HepG2 (cell line): ENCODE measurements at regions not wholly inside any gene's neighbourhood (a gene's known extent, or its start where the extent isn't known, plus 50 kb on each side); places are given as distances from the start of the nearest gene placed in this dataset.

Source experiments
- CBX5 ChIP-seq: sonication (generic); formaldehyde crosslinking; IDR thresholded peaks from 2 replicates; pipeline ENCODE4 v1.4.0; 2020; ENCODE audit warnings: missing genetic modification reagents, borderline replicate concordance
- DR1 ChIP-seq: sonication (generic); formaldehyde crosslinking; IDR thresholded peaks from 2 replicates; pipeline ENCODE4 v1.8.0; 2021; ENCODE audit warnings: mild to moderate bottlenecking, missing genetic modification reagents, inconsistent platforms
- FOXA1 ChIP-seq, 2 experiments: fragments of 450-650 bp in 1 of 2; sonication (generic) in 1 of 2; formaldehyde crosslinking in 1 of 2; IDR thresholded peaks; 2 replicates each; pipeline versions ENCODE4 v1.4.0 to v1.6.1; 2016 to 2020; ENCODE audit warnings: missing genetic modification reagents in 1 of 2
- PCBP1 ChIP-seq: fragments of 200-400 bp; formaldehyde crosslinking; IDR thresholded peaks from 2 replicates; pipeline ENCODE4 v1.6.1; 2017; ENCODE audit warnings: mild to moderate bottlenecking, low read depth, low read length, borderline replicate concordance
- POLR2AphosphoS5 ChIP-seq: IDR thresholded peaks from 2 replicates; pipeline ENCODE4 v1.6.1; 2012; ENCODE audit warnings: low read depth, low read length
- PPARG ChIP-seq: conservative IDR thresholded peaks from 2 replicates; pipeline ENCODE4 v1.6.1; 2016; ENCODE audit warnings: missing biosample characterization, missing genetic modification reagents
- TARDBP ChIP-seq: sonication (generic); formaldehyde crosslinking; IDR thresholded peaks from 2 replicates; pipeline ENCODE4 v1.8.0; 2022; ENCODE audit warnings: mild to moderate bottlenecking, missing genetic modification reagents
- TCF12 ChIP-seq, 2 experiments: fragments of 450-650 bp in 1 of 2; sonication (generic) in 1 of 2; formaldehyde crosslinking in 1 of 2; IDR thresholded peaks; 2 replicates each; pipeline versions ENCODE4 v1.6.1 to v1.8.0; 2017 to 2022; ENCODE audit warnings: antibody characterized with exemption in 1 of 2, mild to moderate bottlenecking in 1 of 2, missing genetic modification reagents in 1 of 2, moderate library complexity in 1 of 2
- ZBTB26 ChIP-seq: IDR thresholded peaks from 2 replicates; pipeline ENCODE4 v1.6.1; 2016; ENCODE audit warnings: missing compliant biosample characterization, missing genetic modification reagents, borderline replicate concordance
- ZNF207 ChIP-seq: fragments of 450-650 bp; IDR thresholded peaks from 2 replicates; pipeline ENCODE4 v1.6.1; 2016; ENCODE audit warnings: antibody characterized with exemption, borderline replicate concordance
- ZNF333 ChIP-seq: sonication (generic); formaldehyde crosslinking; IDR thresholded peaks from 2 replicates; pipeline ENCODE4 v1.4.0; 2020; ENCODE audit warnings: mild to moderate bottlenecking, missing genetic modification reagents, borderline replicate concordance
- ZNF704 ChIP-seq: sonication (generic); formaldehyde crosslinking; IDR thresholded peaks from 2 replicates; pipeline ENCODE4 v1.8.1; 2023; ENCODE audit warnings: mild to moderate bottlenecking, inconsistent platforms, moderate library complexity, missing genetic modification reagents, borderline replicate concordance
- ZNF790 ChIP-seq: sonication (generic); formaldehyde crosslinking; IDR thresholded peaks from 2 replicates; pipeline ENCODE4 v1.8.0; 2022; ENCODE audit warnings: missing genetic modification reagents, mild to moderate bottlenecking, borderline replicate concordance
- TF ChIP-seq, protein P1 (sequence below): sonication (generic); formaldehyde crosslinking; IDR thresholded peaks from one replicate; pipeline ENCODE4 v1.5.1; 2020; ENCODE audit warnings: mild to moderate bottlenecking, missing genetic modification reagents; ENCODE audit errors: not compliant biosample characterization

DNA sequence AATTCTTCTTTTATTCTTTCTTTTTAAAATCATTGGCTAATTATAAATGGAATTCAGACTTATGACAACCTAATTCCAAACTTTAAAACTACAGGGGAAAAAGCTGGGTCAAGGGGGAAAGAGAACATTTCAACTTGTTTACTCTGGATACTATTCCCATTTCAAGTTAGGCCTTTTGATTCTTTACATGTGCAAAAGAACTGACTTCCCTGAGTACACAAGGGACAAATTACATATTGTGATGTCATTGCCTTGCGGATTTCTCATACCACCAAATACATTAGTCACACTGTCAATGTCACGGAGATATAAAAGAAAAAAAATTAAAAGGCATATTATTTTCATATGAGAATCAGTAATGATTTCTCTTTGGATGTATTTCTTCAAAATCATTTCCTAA is 96.5 kb upstream of the TBX18 start:
- no peak for TF ChIP-seq TARDBP
- TF ChIP-seq ZNF207, result no peak
- TF ChIP-seq CBX5, result no peak
- TF ChIP-seq POLR2AphosphoS5, result no peak
- TF ChIP-seq PPARG (CRISPR knock-in tag), result no peak
- no peak for TF ChIP-seq PCBP1
- TF ChIP-seq DR1 (CRISPR knock-in tag), result no peak
- TF ChIP-seq ZNF790, result no peak
- no peak for TF ChIP-seq ZNF333
- no peak for TF ChIP-seq TCF12 (IDR thresholded peaks at IDR 0.05)
- no peak for TF ChIP-seq TCF12 (CRISPR knock-in tag; IDR thresholded peaks at IDR 0.05)
- TF ChIP-seq ZBTB26 (CRISPR knock-in tag), result no peak
- TF ChIP-seq, protein P1, sequence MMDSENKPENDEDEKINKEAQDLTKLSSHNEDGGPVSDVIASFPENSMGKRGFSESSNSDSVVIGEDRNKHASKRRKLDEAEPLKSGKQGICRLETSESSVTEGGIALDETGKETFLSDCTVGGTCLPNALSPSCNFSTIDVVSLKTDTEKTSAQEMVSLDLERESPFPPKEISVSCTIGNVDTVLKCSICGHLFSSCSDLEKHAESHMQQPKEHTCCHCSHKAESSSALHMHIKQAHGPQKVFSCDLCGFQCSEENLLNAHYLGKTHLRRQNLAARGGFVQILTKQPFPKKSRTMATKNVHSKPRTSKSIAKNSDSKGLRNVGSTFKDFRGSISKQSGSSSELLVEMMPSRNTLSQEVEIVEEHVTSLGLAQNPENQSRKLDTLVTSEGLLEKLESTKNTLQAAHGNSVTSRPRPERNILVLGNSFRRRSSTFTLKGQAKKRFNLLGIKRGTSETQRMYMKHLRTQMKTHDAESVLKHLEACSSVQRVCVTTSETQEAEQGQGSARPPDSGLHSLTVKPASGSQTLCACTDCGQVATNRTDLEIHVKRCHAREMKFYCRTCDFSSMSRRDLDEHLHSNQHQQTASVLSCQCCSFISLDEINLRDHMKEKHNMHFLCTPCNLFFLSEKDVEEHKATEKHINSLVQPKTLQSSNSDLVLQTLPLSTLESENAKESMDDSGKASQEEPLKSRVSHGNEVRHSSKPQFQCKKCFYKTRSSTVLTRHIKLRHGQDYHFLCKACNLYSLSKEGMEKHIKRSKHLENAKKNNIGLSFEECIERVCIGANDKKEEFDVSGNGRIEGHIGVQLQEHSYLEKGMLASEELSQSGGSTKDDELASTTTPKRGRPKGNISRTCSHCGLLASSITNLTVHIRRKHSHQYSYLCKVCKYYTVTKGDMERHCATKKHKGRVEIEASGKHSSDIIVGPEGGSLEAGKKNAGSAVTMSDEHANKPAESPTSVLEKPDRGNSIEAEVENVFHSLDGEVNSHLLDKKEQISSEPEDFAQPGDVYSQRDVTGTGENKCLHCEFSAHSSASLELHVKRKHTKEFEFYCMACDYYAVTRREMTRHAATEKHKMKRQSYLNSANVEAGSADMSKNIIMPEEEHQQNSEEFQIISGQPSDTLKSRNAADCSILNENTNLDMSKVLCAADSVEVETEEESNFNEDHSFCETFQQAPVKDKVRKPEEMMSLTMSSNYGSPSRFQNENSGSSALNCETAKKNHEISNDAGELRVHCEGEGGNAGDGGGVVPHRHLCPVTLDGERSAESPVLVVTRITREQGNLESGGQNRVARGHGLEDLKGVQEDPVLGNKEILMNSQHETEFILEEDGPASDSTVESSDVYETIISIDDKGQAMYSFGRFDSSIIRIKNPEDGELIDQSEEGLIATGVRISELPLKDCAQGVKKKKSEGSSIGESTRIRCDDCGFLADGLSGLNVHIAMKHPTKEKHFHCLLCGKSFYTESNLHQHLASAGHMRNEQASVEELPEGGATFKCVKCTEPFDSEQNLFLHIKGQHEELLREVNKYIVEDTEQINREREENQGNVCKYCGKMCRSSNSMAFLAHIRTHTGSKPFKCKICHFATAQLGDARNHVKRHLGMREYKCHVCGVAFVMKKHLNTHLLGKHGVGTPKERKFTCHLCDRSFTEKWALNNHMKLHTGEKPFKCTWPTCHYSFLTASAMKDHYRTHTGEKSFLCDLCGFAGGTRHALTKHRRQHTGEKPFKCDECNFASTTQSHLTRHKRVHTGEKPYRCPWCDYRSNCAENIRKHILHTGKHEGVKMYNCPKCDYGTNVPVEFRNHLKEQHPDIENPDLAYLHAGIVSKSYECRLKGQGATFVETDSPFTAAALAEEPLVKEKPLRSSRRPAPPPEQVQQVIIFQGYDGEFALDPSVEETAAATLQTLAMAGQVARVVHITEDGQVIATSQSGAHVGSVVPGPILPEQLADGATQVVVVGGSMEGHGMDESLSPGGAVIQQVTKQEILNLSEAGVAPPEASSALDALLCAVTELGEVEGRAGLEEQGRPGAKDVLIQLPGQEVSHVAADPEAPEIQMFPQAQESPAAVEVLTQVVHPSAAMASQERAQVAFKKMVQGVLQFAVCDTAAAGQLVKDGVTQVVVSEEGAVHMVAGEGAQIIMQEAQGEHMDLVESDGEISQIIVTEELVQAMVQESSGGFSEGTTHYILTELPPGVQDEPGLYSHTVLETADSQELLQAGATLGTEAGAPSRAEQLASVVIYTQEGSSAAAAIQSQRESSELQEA (CRISPR knock-in tag), result no peak
- no peak for TF ChIP-seq FOXA1 (IDR thresholded peaks at IDR 0.05)
- no peak for TF ChIP-seq FOXA1 (CRISPR knock-in tag; IDR thresholded peaks at IDR 0.05)
- TF ChIP-seq ZNF704 (CRISPR knock-in tag), result no peak
